GM12878 (cell line): ENCODE measurements at regions not wholly inside any gene's neighbourhood (a gene's known extent, or its start where the extent isn't known, plus 50 kb on each side); places are given as distances from the start of the nearest gene placed in this dataset.

ENCODE experiments used
- ATAC-seq: fragments of 200-7000 bp; cut with Tn5 transposase; 3 replicates; pipeline ENCODE4 v1.9.1; 2020; ENCODE audit warnings: mild to moderate bottlenecking, moderate library complexity
- BruUV-seq: library from RNA; stranded (reverse); fragments of 400-500 nt; replicated peaks from 2 replicates; lab custom pipeline; 2021; lab: Mats Ljungman, UMichigan
- CTCF ChIA-PET: fragments of 300-600 bp; sonication (Branson Sonifier 250); formaldehyde crosslinking; extraction: SDS; loops from one replicate; lab custom pipeline; 2021; ENCODE audit warnings: inconsistent platforms; lab: Yijun Ruan, JAX
- POLR2A ChIA-PET: fragments of 350-600 bp; formaldehyde crosslinking; extraction: SDS; loops from one replicate; lab custom pipeline; 2021; ENCODE audit warnings: inconsistent platforms; lab: Charles Lee
- RAD21 ChIA-PET: fragments of 300-600 bp; sonication (Branson Sonifier 250); formaldehyde crosslinking; loops from one replicate; lab custom pipeline; 2023; ENCODE audit warnings: antibody characterized with exemption; ENCODE audit not compliant: unreplicated experiment; lab: Charles Lee
- SMC1A ChIA-PET: fragments of 300-600 bp; sonication (Branson Sonifier 250); formaldehyde crosslinking; loops from one replicate; lab custom pipeline; 2023; ENCODE audit not compliant: unreplicated experiment, uncharacterized antibody; lab: Charles Lee
- DNase-seq: peaks from one replicate; pipeline ENCODE4 v3.0.0-alpha.2; 2011; ENCODE audit warnings: low read depth, low spot score
- FAIRE-seq: peaks from 3 replicates; lab custom pipeline; 2011; peaks lifted over from hg19 to GRCh38; lab: Jason Lieb, UNC
- H2AFZ ChIP-seq: 2 replicates; pipeline ENCODE4 v1.6.0; 2011; ENCODE audit warnings: low read depth, low read length, control low read depth; ENCODE audit not compliant: control insufficient read depth
- H3K27ac ChIP-seq: 2 replicates; pipeline ENCODE4 v1.5.1; 2011; ENCODE audit warnings: control low read depth; ENCODE audit not compliant: control insufficient read depth, insufficient read depth
- H3K27me3 ChIP-seq, 2 experiments: replicated peaks in 1 of 2; 2 replicates each; pipeline versions ENCODE4 v1.6.0 to v1.6.1; 2011; ENCODE audit warnings: low read length in 1 of 2; ENCODE audit not compliant: control insufficient read depth in 2 of 2, insufficient read depth in 2 of 2
- H3K36me3 ChIP-seq, 2 experiments: 2 replicates each; pipeline ENCODE4 v1.5.1; 2011; ENCODE audit warnings: low read length in 1 of 2; ENCODE audit not compliant: control insufficient read depth in 2 of 2, insufficient read depth in 2 of 2
- H3K4me1 ChIP-seq: 2 replicates; pipeline ENCODE4 v1.6.1; 2011; ENCODE audit warnings: mild to moderate bottlenecking, low read length, moderate library complexity, mixed read lengths; ENCODE audit not compliant: control insufficient read depth, insufficient read depth
- H3K4me2 ChIP-seq: 2 replicates; pipeline ENCODE4 v1.6.0; 2011; ENCODE audit warnings: control low read depth; ENCODE audit not compliant: control insufficient read depth, insufficient read depth
- H3K4me3 ChIP-seq: fragments of 200-600 bp; sonication (generic); 2 replicates; pipeline ENCODE4 v1.5.1; 2016
- H3K79me2 ChIP-seq: 2 replicates; pipeline ENCODE4 v1.6.0; 2011; ENCODE audit warnings: low read length; ENCODE audit not compliant: control insufficient read depth, insufficient read depth
- H3K9ac ChIP-seq: 2 replicates; pipeline ENCODE4 v1.8.0; 2011; ENCODE audit warnings: low read length, control low read depth, mixed read lengths; ENCODE audit not compliant: control insufficient read depth, insufficient read depth
- H3K9me3 ChIP-seq: replicated peaks from 3 replicates; pipeline ENCODE4 v1.5.1; 2011; ENCODE audit warnings: mild to moderate bottlenecking, low read length; ENCODE audit not compliant: control insufficient read depth, insufficient read depth
- H4K20me1 ChIP-seq: 2 replicates; pipeline ENCODE4 v1.6.0; 2011; ENCODE audit not compliant: control insufficient read depth, insufficient read depth
- CREB1 ChIP-seq: IDR thresholded peaks from 2 replicates; pipeline ENCODE4 v1.6.1; 2012; ENCODE audit warnings: low read depth, mild to moderate bottlenecking, inconsistent platforms
- ELK1 ChIP-seq: IDR thresholded peaks from 2 replicates; pipeline ENCODE4 v1.6.1; 2012; ENCODE audit warnings: low read depth, low read length, improper control_type of control experiment
- ESRRA ChIP-seq: IDR thresholded peaks from 2 replicates; pipeline ENCODE4 v1.6.1; 2012; ENCODE audit warnings: mild to moderate bottlenecking, low read length, improper control_type of control experiment
- HCFC1 ChIP-seq: fragments of 150-350 bp; IDR thresholded peaks from 2 replicates; pipeline ENCODE4 v1.6.1; 2014; ENCODE audit warnings: low read length
- IKZF2 ChIP-seq, 2 experiments: fragments of 450-650 bp; IDR thresholded peaks; 2 replicates each; pipeline ENCODE4 v1.6.1; 2017; ENCODE audit warnings: mild to moderate bottlenecking in 2 of 2, moderate library complexity in 2 of 2
- KAT2A ChIP-seq: conservative IDR thresholded peaks from 2 replicates; pipeline ENCODE4 v1.6.1; 2011; ENCODE audit warnings: low read depth, low read length; ENCODE audit not compliant: control insufficient read depth
- MEF2B ChIP-seq: fragments of 450-650 bp; IDR thresholded peaks from 2 replicates; pipeline ENCODE4 v1.6.1; 2018; ENCODE audit warnings: mild to moderate bottlenecking, moderate library complexity; ENCODE audit not compliant: partially characterized antibody, poor library complexity, severe bottlenecking
- NR2C1 ChIP-seq: fragments of 450-650 bp; IDR thresholded peaks from 2 replicates; pipeline ENCODE4 v1.6.1; 2017; ENCODE audit warnings: antibody characterized with exemption, mild to moderate bottlenecking, moderate library complexity
- NR2F1 ChIP-seq: fragments of 450-650 bp; conservative IDR thresholded peaks from 2 replicates; pipeline ENCODE4 v1.6.1; 2017; ENCODE audit warnings: mild to moderate bottlenecking
- NRF1 ChIP-seq: conservative IDR thresholded peaks from 2 replicates; pipeline ENCODE4 v1.6.1; 2011; ENCODE audit warnings: mild to moderate bottlenecking, low read depth, low read length, improper control_type of control experiment
- RAD21 ChIP-seq: IDR thresholded peaks from 2 replicates; pipeline ENCODE4 v1.6.1; 2011; ENCODE audit warnings: mild to moderate bottlenecking, low read depth, low read length, moderate library complexity; ENCODE audit not compliant: insufficient read depth
- RCOR1 ChIP-seq: conservative IDR thresholded peaks from 2 replicates; pipeline ENCODE4 v1.6.1; 2012; ENCODE audit warnings: low read depth, low read length, improper control_type of control experiment
- SMC3 ChIP-seq: IDR thresholded peaks from 2 replicates; pipeline ENCODE4 v1.6.1; 2011; ENCODE audit warnings: low read length, improper control_type of control experiment, borderline replicate concordance
- WGBS: methylation state at CpG from one replicate; pipeline ENCODE4 v1.1.6; 2016; ENCODE audit warnings: low lambda C conversion rate; ENCODE audit not compliant: insufficient replicate concordance, insufficient coverage; ENCODE audit errors: missing lambda C conversion rate; 5-methylcytosine and 5-hydroxymethylcytosine counted together
- in situ Hi-C: fragments of 300-500 bp; cut with MboI; formaldehyde crosslinking; loops from 9 replicates; pipeline ENCODE4 v1.14.3; 2018; ENCODE audit warnings: mixed read lengths
- intact Hi-C: fragments of 100-400 bp; cut with micrococcal nuclease; formaldehyde crosslinking; loops from one replicate; pipeline ENCODE4 v1.14.2; 2022; ENCODE audit not compliant: unreplicated experiment
- TF ChIP-seq, protein P1 (sequence below), 3 experiments: IDR thresholded peaks in 2 of 3; conservative IDR thresholded peaks in 1 of 3; 2 replicates each; pipeline ENCODE4 v1.5.1; 2011; ENCODE audit warnings: low read depth in 3 of 3, low read length in 3 of 3, mild to moderate bottlenecking in 3 of 3, control low read depth in 2 of 3, moderate library complexity in 2 of 3, inconsistent platforms in 1 of 3, mixed read lengths in 1 of 3; ENCODE audit not compliant: control insufficient read depth in 2 of 3, insufficient read depth in 1 of 3; ENCODE audit errors: extremely low read depth in 1 of 3

GRCh38 chr1:91617285-91617765, 116.7 kb downstream of the CDC7 start:
- CTCF ChIA-PET, result no interaction called here
- no peaks in the 10 kb centered on the region for H4K20me1 ChIP-seq
- BruUV-seq, result no TSS peak
- intact Hi-C loops, result no loop called here
- H3K9me3 ChIP-seq, result no peaks in the 10 kb centered on the region
- TF ChIP-seq CREB1, result no peak
- peak; percentile 36; the same call in 1 of the 2 replicates for TF ChIP-seq SMC3
- TF ChIP-seq RAD21, result peak; percentile 62
- TF ChIP-seq, protein P1, sequence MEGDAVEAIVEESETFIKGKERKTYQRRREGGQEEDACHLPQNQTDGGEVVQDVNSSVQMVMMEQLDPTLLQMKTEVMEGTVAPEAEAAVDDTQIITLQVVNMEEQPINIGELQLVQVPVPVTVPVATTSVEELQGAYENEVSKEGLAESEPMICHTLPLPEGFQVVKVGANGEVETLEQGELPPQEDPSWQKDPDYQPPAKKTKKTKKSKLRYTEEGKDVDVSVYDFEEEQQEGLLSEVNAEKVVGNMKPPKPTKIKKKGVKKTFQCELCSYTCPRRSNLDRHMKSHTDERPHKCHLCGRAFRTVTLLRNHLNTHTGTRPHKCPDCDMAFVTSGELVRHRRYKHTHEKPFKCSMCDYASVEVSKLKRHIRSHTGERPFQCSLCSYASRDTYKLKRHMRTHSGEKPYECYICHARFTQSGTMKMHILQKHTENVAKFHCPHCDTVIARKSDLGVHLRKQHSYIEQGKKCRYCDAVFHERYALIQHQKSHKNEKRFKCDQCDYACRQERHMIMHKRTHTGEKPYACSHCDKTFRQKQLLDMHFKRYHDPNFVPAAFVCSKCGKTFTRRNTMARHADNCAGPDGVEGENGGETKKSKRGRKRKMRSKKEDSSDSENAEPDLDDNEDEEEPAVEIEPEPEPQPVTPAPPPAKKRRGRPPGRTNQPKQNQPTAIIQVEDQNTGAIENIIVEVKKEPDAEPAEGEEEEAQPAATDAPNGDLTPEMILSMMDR (IDR thresholded peaks at IDR 0.05 in 2 of 3, conservative IDR thresholded peaks at IDR 0.05 in 1 of 3; ENCODE audit: control insufficient read depth in 2 of 3, extremely low read depth in 1 of 3, insufficient read depth in 1 of 3, low read depth in 3 of 3, low read length in 3 of 3), result peak; percentile 14 to 28 (median 27); a peak in 4 of 6 replicates
- SMC1A ChIA-PET, result no interaction called here
- H3K36me3 ChIP-seq, result no peaks in the 10 kb centered on the region
- H3K4me2 ChIP-seq, result no peak overlapping the region
- ATAC-seq (0 out of 3 replicates have a peak, but pooled peaks have one; percentile 41), FAIRE-seq (no peak), DNase-seq (no peak)
- H3K27ac ChIP-seq, result no peak overlapping the region
- no peaks in the 10 kb centered on the region for H3K79me2 ChIP-seq
- WGBS, result 33% methylated on average over 5 of the region's 5 CpGs
- no peak overlapping the region for H2AFZ ChIP-seq
- H3K27me3 ChIP-seq, result 0 out of 4 replicates have a peak, but pooled peaks cover 0 to 3% of the 10 kb centered on the region in 2 experiments
- no peak overlapping the region for H3K4me3 ChIP-seq
- in situ Hi-C loops, result no loop called here
- no peaks in the 10 kb centered on the region for H3K4me1 ChIP-seq
- RAD21 ChIA-PET, result no interaction called here
- no peak overlapping the region for H3K9ac ChIP-seq
- POLR2A ChIA-PET, result no interaction called here

GRCh38 chr1:91619881-91620280, 119.2 kb downstream of the CDC7 start:
- BruUV-seq, result no TSS peak

More at GRCh38 chr1:91619881-91620280, 119.2 kb downstream of the CDC7 start:
- H3K27me3 ChIP-seq, result peaks cover 0 to 3% of the 10 kb centered on the region in 2 experiments; a peak in 1 of 4 replicates
- H3K36me3 ChIP-seq, result no peaks in the 10 kb centered on the region
- in situ Hi-C loops (no loop called here), intact Hi-C loops (no loop called here)
- no peak overlapping the region for H3K4me3 ChIP-seq
- H2AFZ ChIP-seq, result no peak overlapping the region
- no peak overlapping the region for H3K27ac ChIP-seq
- ChIA-PET RAD21 (no interaction called here), POLR2A (no interaction called here), SMC1A (interaction anchor here (0.8 to 1.4 kb wide), 2 partner anchors 9 to 109 kb away, joined by 3 to 4 read pairs; no protein-coding TSS in a partner anchor), CTCF (interaction anchor here (1.0 to 1.3 kb wide), 2 partner anchors 10 to 108 kb away, joined by 3 to 4 read pairs; no protein-coding TSS in a partner anchor)
- H3K79me2 ChIP-seq, result no peaks in the 10 kb centered on the region
- 61% methylated on average over 3 of the region's 3 CpGs for WGBS
- H3K9me3 ChIP-seq, result no peaks in the 10 kb centered on the region
- no peak overlapping the region for H3K4me2 ChIP-seq
- H4K20me1 ChIP-seq, result no peaks in the 10 kb centered on the region
- ATAC-seq, result no peak
- DNase-seq, result no peak
- H3K4me1 ChIP-seq, result no peaks in the 10 kb centered on the region
- no peak overlapping the region for H3K9ac ChIP-seq
- TF ChIP-seq NR2F1, result no peak
- no peak for TF ChIP-seq NRF1
- no peak for TF ChIP-seq NR2C1
- no peak for TF ChIP-seq IKZF2 (IDR thresholded peaks at IDR 0.05)
- TF ChIP-seq RCOR1, result no peak
- TF ChIP-seq HCFC1, result no peak
- TF ChIP-seq MEF2B, result no peak
- no peak for TF ChIP-seq ELK1
- no peak for TF ChIP-seq KAT2A
- TF ChIP-seq ESRRA, result no peak
- FAIRE-seq, result no peak
